ENCODE measurements at regions not wholly inside any gene's neighbourhood (a gene's known extent, or its start where the extent isn't known, plus 50 kb on each side); places are given as distances from the start of the nearest gene placed in this dataset.

DNA sequence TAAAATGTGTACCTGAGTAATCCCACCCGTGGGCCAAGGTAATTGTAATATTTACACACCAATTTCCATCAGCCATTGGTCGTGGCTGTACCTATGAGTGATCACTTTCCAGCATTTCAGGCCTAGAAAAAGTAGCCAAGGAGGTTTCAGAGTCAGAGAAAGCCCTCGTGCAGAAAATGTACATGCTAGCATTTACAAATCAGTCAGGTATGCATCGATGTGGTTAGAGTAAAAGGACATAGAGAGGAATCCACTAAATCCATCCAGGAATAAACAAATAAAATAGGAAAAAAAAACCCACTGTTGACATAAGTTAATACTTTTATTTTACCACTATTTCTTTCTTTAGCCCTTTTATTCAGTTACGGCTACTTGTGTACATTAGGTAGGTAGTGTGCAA lies 256.8 kb downstream of the TRIML1 start:
- CTCF ChIA-PET, result no interaction called here
- peaks cover 0 to 22% of the 10 kb centered on the region in 2 experiments for H3K9me3 ChIP-seq (ENCODE audit: control insufficient read depth in 1 of 2, insufficient read depth in 1 of 2, low read length in 2 of 2)
- TF ChIP-seq, protein P1, sequence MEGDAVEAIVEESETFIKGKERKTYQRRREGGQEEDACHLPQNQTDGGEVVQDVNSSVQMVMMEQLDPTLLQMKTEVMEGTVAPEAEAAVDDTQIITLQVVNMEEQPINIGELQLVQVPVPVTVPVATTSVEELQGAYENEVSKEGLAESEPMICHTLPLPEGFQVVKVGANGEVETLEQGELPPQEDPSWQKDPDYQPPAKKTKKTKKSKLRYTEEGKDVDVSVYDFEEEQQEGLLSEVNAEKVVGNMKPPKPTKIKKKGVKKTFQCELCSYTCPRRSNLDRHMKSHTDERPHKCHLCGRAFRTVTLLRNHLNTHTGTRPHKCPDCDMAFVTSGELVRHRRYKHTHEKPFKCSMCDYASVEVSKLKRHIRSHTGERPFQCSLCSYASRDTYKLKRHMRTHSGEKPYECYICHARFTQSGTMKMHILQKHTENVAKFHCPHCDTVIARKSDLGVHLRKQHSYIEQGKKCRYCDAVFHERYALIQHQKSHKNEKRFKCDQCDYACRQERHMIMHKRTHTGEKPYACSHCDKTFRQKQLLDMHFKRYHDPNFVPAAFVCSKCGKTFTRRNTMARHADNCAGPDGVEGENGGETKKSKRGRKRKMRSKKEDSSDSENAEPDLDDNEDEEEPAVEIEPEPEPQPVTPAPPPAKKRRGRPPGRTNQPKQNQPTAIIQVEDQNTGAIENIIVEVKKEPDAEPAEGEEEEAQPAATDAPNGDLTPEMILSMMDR (IDR thresholded peaks at IDR 0.05), result no peak
- H3K9me3 Mint-ChIP-seq, result peaks cover under 1% of the 10 kb centered on the region
- POLR2A ChIA-PET, result no interaction called here
- no peak overlapping the region for H3K27ac ChIP-seq (ENCODE audit: low read depth in 1 of 2, low read length in 2 of 2)
- no peak overlapping the region for H3K4me3 ChIP-seq (ENCODE audit: low read length)
- H3K36me3 ChIP-seq (ENCODE audit: insufficient read depth, low read length), result no peaks in the 10 kb centered on the region
- no peaks in the 10 kb centered on the region for H3K27me3 Mint-ChIP-seq
- H3K27me3 ChIP-seq (ENCODE audit: control insufficient read depth in 1 of 2, insufficient read depth in 2 of 2, low read length in 2 of 2), result no peaks in the 10 kb centered on the region
- H3K27ac Mint-ChIP-seq, result no peak overlapping the region
- no peak overlapping the region for H3K4me3 Mint-ChIP-seq
- DNase-seq (no peak), ATAC-seq (ENCODE audit: poor library complexity) (no peak)
- H3K36me3 Mint-ChIP-seq (ENCODE audit: low read depth), result no peaks in the 10 kb centered on the region
- H3K4me1 Mint-ChIP-seq (ENCODE audit: low read depth), result no peaks in the 10 kb centered on the region
- intact Hi-C loops (cut with DNase I, micrococcal nuclease), result no loop called here
- no peaks in the 10 kb centered on the region for H3K4me1 ChIP-seq (ENCODE audit: insufficient read depth, low read length)

DNA sequence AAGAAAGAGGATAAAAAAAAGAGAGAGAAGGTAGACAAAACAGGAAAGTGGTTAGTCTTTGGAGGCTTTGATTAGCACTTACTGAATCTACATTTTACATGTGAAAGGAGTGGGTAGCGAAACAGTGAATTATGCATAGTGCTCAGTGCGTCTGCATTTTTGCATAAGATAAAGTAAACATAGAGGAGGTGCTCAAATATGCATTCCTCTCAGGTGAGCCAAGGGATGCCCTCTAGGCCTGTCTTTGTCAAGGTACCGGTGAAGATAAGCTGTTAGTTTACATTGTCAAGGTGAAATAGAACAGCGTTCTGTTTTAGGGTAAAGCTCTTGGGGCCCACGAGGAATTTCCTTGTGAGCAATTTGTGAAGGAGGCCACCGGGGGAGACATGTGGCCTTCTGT lies 260.6 kb downstream of the TRIML1 start:
- Histone ChIP-seq H3K4me1 (ENCODE audit: insufficient read depth, low read length) (no peaks in the 10 kb centered on the region), H3K27me3 (ENCODE audit: control insufficient read depth in 1 of 2, insufficient read depth in 2 of 2, low read length in 2 of 2) (no peaks in the 10 kb centered on the region), H3K27ac (ENCODE audit: low read depth in 1 of 2, low read length in 2 of 2) (no peak overlapping the region), H3K9me3 (ENCODE audit: control insufficient read depth in 1 of 2, insufficient read depth in 1 of 2, low read length in 2 of 2) (peaks cover 0 to 17% of the 10 kb centered on the region in 2 experiments), H3K4me3 (ENCODE audit: low read length) (no peak overlapping the region), H3K36me3 (ENCODE audit: insufficient read depth, low read length) (no peaks in the 10 kb centered on the region)
- H3K27ac Mint-ChIP-seq, result no peak overlapping the region
- H3K9me3 Mint-ChIP-seq, result peaks cover 4% of the 10 kb centered on the region
- H3K27me3 Mint-ChIP-seq, result no peaks in the 10 kb centered on the region
- ATAC-seq (ENCODE audit: poor library complexity), result no peak
- DNase-seq, result no peak
- POLR2A ChIA-PET, result no interaction called here
- CTCF ChIA-PET, result no interaction called here
- TF ChIP-seq, protein P1 (IDR thresholded peaks at IDR 0.05), result no peak
- intact Hi-C loops (cut with DNase I, micrococcal nuclease), result no loop called here
- no peaks in the 10 kb centered on the region for H3K4me1 Mint-ChIP-seq (ENCODE audit: low read depth)
- no peaks in the 10 kb centered on the region for H3K36me3 Mint-ChIP-seq (ENCODE audit: low read depth)
- no peak overlapping the region for H3K4me3 Mint-ChIP-seq

GRCh38 chr4:188400451-188400850 lies 261.2 kb downstream of the TRIML1 start:
- H3K36me3 Mint-ChIP-seq (ENCODE audit: low read depth), result no peaks in the 10 kb centered on the region
- H3K4me1 Mint-ChIP-seq (ENCODE audit: low read depth), result no peaks in the 10 kb centered on the region
- peaks cover 0 to 17% of the 10 kb centered on the region in 2 experiments for H3K9me3 ChIP-seq (ENCODE audit: control insufficient read depth in 1 of 2, insufficient read depth in 1 of 2, low read length in 2 of 2)
- intact Hi-C loops (cut with DNase I, micrococcal nuclease), result no loop called here
- ATAC-seq (ENCODE audit: poor library complexity), result no peak
- DNase-seq, result no peak
- H3K36me3 ChIP-seq (ENCODE audit: insufficient read depth, low read length), result no peaks in the 10 kb centered on the region
- H3K4me3 Mint-ChIP-seq, result no peak overlapping the region
- TF ChIP-seq, protein P1 (IDR thresholded peaks at IDR 0.05), result no peak
- H3K27me3 Mint-ChIP-seq, result no peaks in the 10 kb centered on the region
- H3K4me1 ChIP-seq (ENCODE audit: insufficient read depth, low read length), result no peaks in the 10 kb centered on the region
- peaks cover 4% of the 10 kb centered on the region for H3K9me3 Mint-ChIP-seq
- CTCF ChIA-PET, result no interaction called here
- POLR2A ChIA-PET, result no interaction called here
- H3K4me3 ChIP-seq (ENCODE audit: low read length), result no peak overlapping the region
- H3K27ac Mint-ChIP-seq, result no peak overlapping the region
- H3K27me3 ChIP-seq (ENCODE audit: control insufficient read depth in 1 of 2, insufficient read depth in 2 of 2, low read length in 2 of 2), result no peaks in the 10 kb centered on the region
- no peak overlapping the region for H3K27ac ChIP-seq (ENCODE audit: low read depth in 1 of 2, low read length in 2 of 2)

Measured in CD4-positive, alpha-beta T cell (primary cell).